Endothelial cell of umbilical vein (primary cell): ENCODE measurements at regions not wholly inside any gene's neighbourhood (a gene's known extent, or its start where the extent isn't known, plus 50 kb on each side); places are given as distances from the start of the nearest gene placed in this dataset.

Experiments
- CTCF ChIP-seq, 2 donors: IDR thresholded peaks; 1 replicate in 1 of 2; 2 replicates in 1 of 2; pipeline ENCODE4 v1.5.1; 2011; ENCODE audit warnings: low read length in 2 of 2, mild to moderate bottlenecking in 2 of 2, moderate library complexity in 2 of 2, control low read depth in 1 of 2, inconsistent platforms in 1 of 2, low read depth in 1 of 2; ENCODE audit not compliant: insufficient read depth in 1 of 2; ENCODE audit errors: extremely low read depth in 1 of 2
- JUN ChIP-seq: IDR thresholded peaks from 2 replicates; pipeline ENCODE4 v1.6.1; 2011; ENCODE audit warnings: borderline replicate concordance, low read depth; ENCODE audit not compliant: insufficient read length, insufficient read depth
- POLR2A ChIP-seq: IDR thresholded peaks from 2 replicates; pipeline ENCODE4 v1.6.1; 2012; ENCODE audit warnings: low read depth, mild to moderate bottlenecking, control low read depth, low read length
- POLR2AphosphoS5 ChIP-seq: IDR thresholded peaks from 2 replicates; pipeline ENCODE4 v1.6.1; 2012; ENCODE audit warnings: low read depth, mild to moderate bottlenecking, control low read depth, low read length, moderate library complexity; ENCODE audit not compliant: insufficient read depth

- TF ChIP-seq CTCF (IDR thresholded peaks at IDR 0.05; ENCODE audit: extremely low read depth in 1 of 2, insufficient read depth in 1 of 2, low read depth in 1 of 2, low read length in 2 of 2) (no peak), POLR2AphosphoS5 (no peak), POLR2A (no peak), JUN (no peak)
Observed at GRCh38 chr4:152110780-152111179, 350.0 kb upstream of the GATB start.
